OCI-LY3 (cell line): ENCODE measurements at regions not wholly inside any gene's neighbourhood (a gene's known extent, or its start where the extent isn't known, plus 50 kb on each side); places are given as distances from the start of the nearest gene placed in this dataset.

Source experiments
- H2AFZ ChIP-seq: fragments of 200-600, 300-600 bp; shearing (Covaris generic); 2 replicates; pipeline ENCODE4 v1.6.0; 2014; ENCODE audit warnings: antibody characterized with exemption, low read depth, low read length
- H3K27ac ChIP-seq: fragments of 200-600, 300-600 bp; sonication (generic); 2 replicates; pipeline ENCODE4 v1.5.1; 2014; ENCODE audit warnings: mild to moderate bottlenecking, low read length, moderate library complexity, mixed read lengths
- H3K27me3 ChIP-seq: fragments of 200-600, 300-600 bp; sonication (generic); 2 replicates; pipeline ENCODE4 v1.6.1; 2014; ENCODE audit warnings: low read depth, low read length, mixed read lengths
- H3K36me3 ChIP-seq: fragments of 200-600, 300-600 bp; sonication (generic); replicated peaks from 2 replicates; pipeline ENCODE3; 2014; ENCODE audit warnings: low read depth, low read length, mixed read lengths
- H3K4me1 ChIP-seq: fragments of 300-600, 200-600 bp; sonication (generic); 2 replicates; pipeline ENCODE4 v1.6.1; 2014; ENCODE audit warnings: low read length, mixed read lengths
- H3K4me2 ChIP-seq: fragments of 200-600, 300-600 bp; sonication (generic); 2 replicates; pipeline ENCODE4 v1.6.1; 2014; ENCODE audit warnings: low read length, mixed read lengths
- H3K4me3 ChIP-seq: fragments of 300-600, 200-600 bp; sonication (generic); 2 replicates; pipeline ENCODE4 v1.5.1; 2014; ENCODE audit warnings: antibody characterized with exemption, mild to moderate bottlenecking, low read length, moderate library complexity
- H3K79me2 ChIP-seq: fragments of 300-600, 200-600 bp; shearing (Covaris generic); 2 replicates; pipeline ENCODE4 v1.6.1; 2014; ENCODE audit warnings: mild to moderate bottlenecking, low read length, mixed read lengths
- H3K9ac ChIP-seq: fragments of 300-600, 200-600 bp; shearing (Covaris generic); 2 replicates; pipeline ENCODE4 v1.6.0; 2014; ENCODE audit warnings: mild to moderate bottlenecking, low read length, moderate library complexity
- H3K9me3 ChIP-seq: fragments of 200-600, 300-600 bp; shearing (Covaris generic); 2 replicates; pipeline ENCODE4 v1.6.1; 2014; ENCODE audit warnings: low read length, mixed read lengths; ENCODE audit not compliant: insufficient read depth
- H4K20me1 ChIP-seq: fragments of 200-600, 300-600 bp; sonication (generic); 2 replicates; pipeline ENCODE4 v1.6.1; 2016; ENCODE audit warnings: low read length, mixed read lengths; ENCODE audit not compliant: insufficient read depth
- EZH2phosphoT487 ChIP-seq: fragments of 200-600 bp; shearing (Covaris generic); IDR thresholded peaks from 2 replicates; pipeline ENCODE4 v1.6.1; 2018; ENCODE audit warnings: antibody characterized with exemption, mixed run types, low read depth
- TF ChIP-seq, protein P1 (sequence below): fragments of 200-600, 300-600 bp; sonication (generic); IDR thresholded peaks from 2 replicates; pipeline ENCODE4 v1.5.1; 2014; ENCODE audit warnings: antibody characterized with exemption, low read length, low read depth

DNA sequence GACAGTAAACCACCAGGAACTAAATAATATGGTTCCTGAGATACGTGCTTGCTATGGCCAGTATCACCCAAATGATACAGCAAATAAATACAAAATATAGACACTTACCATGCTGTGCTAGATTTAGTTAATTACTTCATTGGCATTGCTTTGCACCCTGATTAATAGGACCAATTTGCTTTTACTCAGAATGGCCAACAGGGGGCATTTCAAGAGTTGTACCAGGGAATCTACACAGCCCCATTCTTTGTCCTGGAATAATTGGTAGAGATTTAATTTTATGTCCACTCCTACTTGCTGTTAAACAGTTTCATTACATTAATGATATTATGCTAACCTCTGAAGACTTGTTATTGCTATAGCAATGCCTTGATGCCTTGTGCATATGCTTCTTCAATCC lies 280.8 kb downstream of the RERGL start:
- H3K4me3 ChIP-seq, result no peak overlapping the region
- no peak for TF ChIP-seq EZH2phosphoT487
- TF ChIP-seq, protein P1, sequence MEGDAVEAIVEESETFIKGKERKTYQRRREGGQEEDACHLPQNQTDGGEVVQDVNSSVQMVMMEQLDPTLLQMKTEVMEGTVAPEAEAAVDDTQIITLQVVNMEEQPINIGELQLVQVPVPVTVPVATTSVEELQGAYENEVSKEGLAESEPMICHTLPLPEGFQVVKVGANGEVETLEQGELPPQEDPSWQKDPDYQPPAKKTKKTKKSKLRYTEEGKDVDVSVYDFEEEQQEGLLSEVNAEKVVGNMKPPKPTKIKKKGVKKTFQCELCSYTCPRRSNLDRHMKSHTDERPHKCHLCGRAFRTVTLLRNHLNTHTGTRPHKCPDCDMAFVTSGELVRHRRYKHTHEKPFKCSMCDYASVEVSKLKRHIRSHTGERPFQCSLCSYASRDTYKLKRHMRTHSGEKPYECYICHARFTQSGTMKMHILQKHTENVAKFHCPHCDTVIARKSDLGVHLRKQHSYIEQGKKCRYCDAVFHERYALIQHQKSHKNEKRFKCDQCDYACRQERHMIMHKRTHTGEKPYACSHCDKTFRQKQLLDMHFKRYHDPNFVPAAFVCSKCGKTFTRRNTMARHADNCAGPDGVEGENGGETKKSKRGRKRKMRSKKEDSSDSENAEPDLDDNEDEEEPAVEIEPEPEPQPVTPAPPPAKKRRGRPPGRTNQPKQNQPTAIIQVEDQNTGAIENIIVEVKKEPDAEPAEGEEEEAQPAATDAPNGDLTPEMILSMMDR, result no peak
- H3K27me3 ChIP-seq, result no peaks in the 10 kb centered on the region
- H3K9me3 ChIP-seq, result no peaks in the 10 kb centered on the region
- H3K4me2 ChIP-seq, result no peak overlapping the region
- no peak overlapping the region for H2AFZ ChIP-seq
- no peaks in the 10 kb centered on the region for H3K36me3 ChIP-seq
- no peaks in the 10 kb centered on the region for H4K20me1 ChIP-seq
- H3K9ac ChIP-seq, result no peak overlapping the region
- no peaks in the 10 kb centered on the region for H3K79me2 ChIP-seq
- H3K27ac ChIP-seq, result no peak overlapping the region
- no peaks in the 10 kb centered on the region for H3K4me1 ChIP-seq

DNA sequence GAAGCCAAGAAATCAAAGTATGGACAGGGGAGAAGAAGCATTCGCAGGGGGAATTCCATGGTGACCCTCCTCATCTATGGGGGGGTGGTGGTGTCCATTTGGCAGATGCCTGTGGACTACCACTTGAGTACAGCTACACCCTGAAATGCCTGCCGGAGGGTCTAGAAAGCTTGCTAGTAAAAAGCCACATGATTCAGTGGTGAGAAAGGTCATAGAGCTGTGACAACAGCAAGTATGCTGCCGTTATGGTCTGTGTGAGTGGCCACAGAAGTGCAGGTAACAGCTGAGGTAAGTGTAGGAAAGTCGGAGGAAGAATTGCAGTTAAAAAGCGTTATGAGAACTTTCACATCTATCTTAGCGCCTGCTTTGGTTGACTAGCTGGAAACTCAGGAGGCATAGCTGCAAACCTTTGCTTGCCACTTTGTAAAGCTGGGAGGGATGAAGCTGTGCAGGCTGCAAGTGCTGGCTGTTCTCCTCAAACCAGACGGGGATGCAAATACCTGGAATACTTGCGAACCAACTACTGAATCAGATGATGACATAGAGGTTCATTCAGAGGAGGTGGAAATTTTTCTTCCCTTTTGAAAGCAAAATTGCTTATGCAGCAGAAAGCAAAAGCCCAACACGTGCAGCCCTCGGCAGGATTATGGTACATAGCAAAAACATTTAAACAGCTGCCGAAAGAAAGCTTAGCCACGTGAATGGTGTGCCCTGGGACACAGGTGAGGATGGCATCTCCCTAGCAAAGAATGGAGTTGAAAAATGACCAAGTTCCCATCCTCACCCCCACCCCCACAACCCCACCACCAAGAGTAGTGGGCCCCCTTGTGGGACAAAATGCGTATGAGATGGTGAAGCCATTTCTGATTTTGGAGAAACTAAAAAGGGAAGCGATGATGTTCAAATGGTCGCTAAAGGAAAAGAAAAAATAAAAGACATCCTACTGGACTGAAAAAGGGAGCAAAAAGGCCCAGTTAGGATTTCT lies 287.0 kb downstream of the RERGL start:
- no peak for TF ChIP-seq EZH2phosphoT487
- TF ChIP-seq, protein P1, result no peak
- H3K9me3 ChIP-seq, result no peaks in the 10 kb centered on the region
- no peak overlapping the region for H3K4me3 ChIP-seq
- H3K9ac ChIP-seq, result no peak overlapping the region
- H3K27ac ChIP-seq, result no peak overlapping the region
- no peaks in the 10 kb centered on the region for H3K79me2 ChIP-seq
- no peak overlapping the region for H3K4me2 ChIP-seq
- H3K4me1 ChIP-seq, result no peaks in the 10 kb centered on the region
- no peaks in the 10 kb centered on the region for H4K20me1 ChIP-seq
- no peak overlapping the region for H2AFZ ChIP-seq
- H3K27me3 ChIP-seq, result no peaks in the 10 kb centered on the region
- H3K36me3 ChIP-seq, result no peaks in the 10 kb centered on the region

DNA sequence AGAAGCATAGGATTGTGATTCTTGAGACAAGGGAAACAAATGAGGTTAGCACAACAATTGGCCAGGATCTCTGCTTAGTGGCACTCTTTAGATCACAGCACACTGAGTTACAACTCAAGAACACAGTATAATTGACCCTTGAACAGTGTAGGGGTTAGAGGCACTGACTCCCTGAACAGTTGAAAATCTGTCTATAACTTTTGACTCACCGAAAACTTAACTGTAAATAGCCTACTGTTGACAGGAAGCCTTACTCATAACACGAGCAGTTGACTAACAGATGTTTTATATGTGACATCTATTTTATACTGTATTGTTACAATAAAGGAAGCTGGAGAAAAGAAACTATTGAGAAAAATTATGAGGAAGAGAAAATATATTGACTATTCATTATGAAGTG lies 296.1 kb downstream of the RERGL start:
- H3K4me2 ChIP-seq, result no peak overlapping the region
- H3K9ac ChIP-seq, result no peak overlapping the region

DNA sequence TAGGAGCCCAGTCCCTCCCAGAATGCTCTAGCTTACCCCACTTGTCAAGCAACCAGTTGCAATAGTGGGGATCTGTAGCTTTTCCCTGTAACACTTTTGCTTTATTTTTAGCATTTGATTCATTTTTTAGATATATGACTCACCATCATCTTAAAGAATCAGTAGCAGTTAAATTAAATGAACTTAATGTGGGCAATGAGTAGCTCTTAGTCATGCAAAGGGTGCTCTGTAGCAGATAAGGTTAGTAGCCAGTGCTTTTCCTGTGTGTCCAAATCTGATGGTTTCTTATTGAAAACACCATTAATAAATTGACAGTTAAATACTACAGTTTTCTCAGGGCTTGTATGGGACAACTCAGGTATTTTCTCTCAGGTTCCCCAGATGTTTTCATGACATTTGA lies 311.8 kb downstream of the RERGL start:
- Histone ChIP-seq H3K27ac (no peak overlapping the region), H2AFZ (no peak overlapping the region), H3K9ac (no peak overlapping the region), H3K4me2 (no peak overlapping the region), H3K79me2 (no peaks in the 10 kb centered on the region), H3K27me3 (no peaks in the 10 kb centered on the region), H3K4me3 (no peak overlapping the region), H3K36me3 (no peaks in the 10 kb centered on the region), H3K4me1 (no peaks in the 10 kb centered on the region), H4K20me1 (no peaks in the 10 kb centered on the region), H3K9me3 (no peaks in the 10 kb centered on the region)
- no peak for TF ChIP-seq EZH2phosphoT487
- TF ChIP-seq, protein P1, result no peak

More for the DNA sequence above, 296.1 kb downstream of the RERGL start:
- H3K79me2 ChIP-seq, result no peaks in the 10 kb centered on the region
- no peaks in the 10 kb centered on the region for H3K27me3 ChIP-seq
- no peak for TF ChIP-seq EZH2phosphoT487
- TF ChIP-seq, protein P1, result no peak
- no peak overlapping the region for H3K27ac ChIP-seq
- no peaks in the 10 kb centered on the region for H3K4me1 ChIP-seq
- no peak overlapping the region for H3K4me3 ChIP-seq
- no peaks in the 10 kb centered on the region for H3K36me3 ChIP-seq
- no peaks in the 10 kb centered on the region for H3K9me3 ChIP-seq
- no peaks in the 10 kb centered on the region for H4K20me1 ChIP-seq
- H2AFZ ChIP-seq, result no peak overlapping the region
